Left ventricle myocardium inferior (tissue), 1 donor: ENCODE measurements at regions not wholly inside any gene's neighbourhood (a gene's known extent, or its start where the extent isn't known, plus 50 kb on each side); places are given as distances from the start of the nearest gene placed in this dataset.
A peak's percentile ranks its signal among the peaks of the same experiment; 100 is the strongest.

Source experiments
- DNase-seq: peaks from one replicate; pipeline ENCODE4 v3.0.0-alpha.2; 2020
- H3K27ac ChIP-seq: fragments of 200-600 bp; replicated peaks from 2 replicates; pipeline ENCODE4 v1.8.0; 2021
- H3K27me3 ChIP-seq: fragments of 200-600 bp; 2 replicates; pipeline ENCODE4 v1.8.0; 2021; ENCODE audit warnings: low read depth
- H3K36me3 ChIP-seq: fragments of 200-600 bp; 2 replicates; pipeline ENCODE4 v1.8.0; 2021
- H3K4me1 ChIP-seq: fragments of 200-600 bp; 2 replicates; pipeline ENCODE4 v1.8.0; 2021
- H3K4me3 ChIP-seq: fragments of 200-600 bp; 2 replicates; pipeline ENCODE4 v1.8.0; 2021; ENCODE audit warnings: mild to moderate bottlenecking, moderate library complexity
- H3K9me3 ChIP-seq: fragments of 200-600 bp; replicated peaks from 2 replicates; pipeline ENCODE4 v1.8.0; 2021
- intact Hi-C: fragments of 100-400 bp; cut with micrococcal nuclease; formaldehyde crosslinking; loops from one replicate; pipeline ENCODE4 v1.11.0; 2022
- TF ChIP-seq, protein P1 (sequence below): fragments of 200-600 bp; IDR thresholded peaks from 2 replicates; pipeline ENCODE4 v1.8.0; 2021; ENCODE audit warnings: antibody characterized with exemption, mild to moderate bottlenecking, borderline replicate concordance
- donor health status: DM: no; HTN: yes; CAD: no; lungs with severe emphysema.

- TF ChIP-seq, protein P1, sequence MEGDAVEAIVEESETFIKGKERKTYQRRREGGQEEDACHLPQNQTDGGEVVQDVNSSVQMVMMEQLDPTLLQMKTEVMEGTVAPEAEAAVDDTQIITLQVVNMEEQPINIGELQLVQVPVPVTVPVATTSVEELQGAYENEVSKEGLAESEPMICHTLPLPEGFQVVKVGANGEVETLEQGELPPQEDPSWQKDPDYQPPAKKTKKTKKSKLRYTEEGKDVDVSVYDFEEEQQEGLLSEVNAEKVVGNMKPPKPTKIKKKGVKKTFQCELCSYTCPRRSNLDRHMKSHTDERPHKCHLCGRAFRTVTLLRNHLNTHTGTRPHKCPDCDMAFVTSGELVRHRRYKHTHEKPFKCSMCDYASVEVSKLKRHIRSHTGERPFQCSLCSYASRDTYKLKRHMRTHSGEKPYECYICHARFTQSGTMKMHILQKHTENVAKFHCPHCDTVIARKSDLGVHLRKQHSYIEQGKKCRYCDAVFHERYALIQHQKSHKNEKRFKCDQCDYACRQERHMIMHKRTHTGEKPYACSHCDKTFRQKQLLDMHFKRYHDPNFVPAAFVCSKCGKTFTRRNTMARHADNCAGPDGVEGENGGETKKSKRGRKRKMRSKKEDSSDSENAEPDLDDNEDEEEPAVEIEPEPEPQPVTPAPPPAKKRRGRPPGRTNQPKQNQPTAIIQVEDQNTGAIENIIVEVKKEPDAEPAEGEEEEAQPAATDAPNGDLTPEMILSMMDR: peak; percentile 54
- Histone ChIP-seq H3K27ac (no peak overlapping the region), H3K36me3 (no peaks in the 10 kb centered on the region), H3K4me3 (no peak overlapping the region), H3K4me1 (no peaks in the 10 kb centered on the region), H3K27me3 (no peaks in the 10 kb centered on the region), H3K9me3 (no peaks in the 10 kb centered on the region)
- intact Hi-C loops: no loop called here
- DNase-seq: no peak
Measured at GRCh38 chr3:102529452-102529851, 94.6 kb downstream of the ZPLD1 start.

DNA sequence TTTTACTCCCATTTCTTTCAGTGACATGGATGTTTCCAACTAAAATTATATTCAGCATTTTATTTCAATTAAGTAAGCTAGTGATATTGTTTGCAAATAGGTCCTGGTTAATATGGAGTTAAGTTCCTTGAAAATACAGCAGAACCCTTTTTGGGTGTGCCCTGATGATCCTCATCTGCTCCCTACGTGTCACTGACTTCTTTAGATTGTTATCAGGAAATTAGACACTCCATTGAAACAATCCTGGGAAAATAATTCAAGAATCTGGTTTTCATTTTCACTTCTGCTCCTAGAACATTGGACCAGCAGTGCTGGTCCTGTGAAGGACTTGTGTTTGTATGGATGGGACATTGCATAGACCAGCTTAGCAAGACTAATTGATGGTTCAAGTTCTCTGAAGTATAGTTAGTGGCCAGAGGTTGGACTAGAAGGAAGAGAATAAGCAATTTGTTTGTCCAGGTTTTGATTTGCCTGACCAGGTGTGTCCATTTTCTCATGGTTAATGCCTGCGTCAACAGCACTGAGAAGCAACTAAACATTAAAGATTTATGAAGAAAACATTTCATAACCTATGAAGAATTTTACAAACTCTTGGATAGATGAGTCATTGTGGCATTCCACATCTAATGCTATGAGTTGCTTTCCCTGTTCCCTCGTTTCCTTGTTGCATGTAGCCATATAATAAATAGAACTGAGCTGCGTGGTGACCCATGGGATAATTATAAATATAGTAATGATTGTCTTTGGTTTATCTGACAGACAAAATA lies 95.8 kb downstream of the ZPLD1 start:
- TF ChIP-seq, protein P1: no peak
- intact Hi-C loops: no loop called here
- H3K36me3 ChIP-seq: no peaks in the 10 kb centered on the region
- H3K27ac ChIP-seq: no peak overlapping the region
- H3K4me3 ChIP-seq: no peak overlapping the region
- H3K4me1 ChIP-seq: no peaks in the 10 kb centered on the region
- no peaks in the 10 kb centered on the region for H3K27me3 ChIP-seq
- DNase-seq: no peak
- H3K9me3 ChIP-seq: no peaks in the 10 kb centered on the region

DNA sequence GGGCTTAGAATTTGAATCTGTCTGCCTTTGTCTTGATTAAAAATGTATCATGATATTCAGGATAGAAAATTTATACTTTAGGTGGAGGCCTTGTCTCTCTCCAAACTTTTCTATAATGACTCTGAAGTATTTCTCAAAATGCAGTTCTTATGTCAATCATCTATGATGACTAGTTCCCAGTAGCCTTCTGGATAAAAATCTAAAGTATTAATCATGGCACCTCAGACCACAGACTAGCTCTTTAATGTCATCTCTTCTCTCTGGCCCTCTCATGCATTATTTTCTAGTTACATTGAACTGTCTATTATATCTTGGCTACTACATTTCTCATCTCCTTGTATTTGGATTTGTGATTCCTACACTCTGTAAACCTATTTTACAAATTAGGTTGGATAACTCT lies 96.9 kb downstream of the ZPLD1 start:
- no peaks in the 10 kb centered on the region for H3K4me1 ChIP-seq
- H3K4me3 ChIP-seq: no peak overlapping the region
- intact Hi-C loops: no loop called here

DNA sequence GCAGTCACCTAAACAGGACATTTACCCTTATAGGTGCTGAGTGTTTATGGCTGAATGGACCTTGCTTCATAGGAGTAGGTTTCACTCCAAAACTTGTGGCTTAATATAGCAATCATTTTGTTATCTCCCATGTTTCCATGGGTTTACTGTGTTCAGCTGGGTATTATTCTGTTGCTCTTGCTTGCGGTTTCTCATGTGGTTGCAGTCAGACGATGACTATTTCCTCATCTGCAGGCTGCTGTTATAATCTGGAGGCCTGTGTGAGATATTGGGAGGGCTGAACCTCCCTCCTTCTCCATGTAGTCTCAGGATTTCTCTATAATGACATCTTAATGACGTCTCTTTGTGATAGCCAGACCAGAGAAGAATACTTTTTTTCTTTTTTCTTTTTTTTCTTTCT lies 98.1 kb downstream of the ZPLD1 start:
- intact Hi-C loops: no loop called here
- H3K36me3 ChIP-seq: no peaks in the 10 kb centered on the region
- no peaks in the 10 kb centered on the region for H3K4me1 ChIP-seq
- H3K9me3 ChIP-seq: no peaks in the 10 kb centered on the region
- no peak overlapping the region for H3K4me3 ChIP-seq
- no peak for DNase-seq
- H3K27me3 ChIP-seq: peaks cover 3% of the 10 kb centered on the region
- TF ChIP-seq, protein P1: no peak
- no peak overlapping the region for H3K27ac ChIP-seq

More for the DNA sequence above, 96.9 kb downstream of the ZPLD1 start:
- H3K36me3 ChIP-seq: no peaks in the 10 kb centered on the region
- H3K27ac ChIP-seq: no peak overlapping the region
- TF ChIP-seq, protein P1: no peak
- H3K9me3 ChIP-seq: no peaks in the 10 kb centered on the region
- H3K27me3 ChIP-seq: no peaks in the 10 kb centered on the region
- DNase-seq: no peak

DNA sequence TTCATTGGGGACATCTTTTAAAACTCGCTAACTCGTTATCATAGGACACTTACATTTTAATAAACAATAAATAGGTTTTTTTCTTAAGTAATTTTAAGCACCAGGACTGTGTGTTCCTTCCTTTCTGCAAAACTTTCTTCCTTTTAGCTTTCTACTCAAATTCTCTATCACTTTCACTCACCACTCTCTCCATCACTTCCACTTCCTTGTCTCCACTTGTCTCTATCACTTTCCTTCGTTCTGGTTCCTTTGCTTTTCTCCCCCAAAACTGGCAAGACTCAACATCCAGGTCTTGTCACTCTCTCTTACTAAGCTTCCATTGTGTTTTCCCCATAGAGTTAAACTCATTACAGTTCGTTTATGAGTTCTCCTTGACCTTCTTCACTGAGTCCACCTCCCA lies 99.0 kb downstream of the ZPLD1 start:
- TF ChIP-seq, protein P1: no peak
- no peak overlapping the region for H3K4me3 ChIP-seq
- H3K9me3 ChIP-seq: no peaks in the 10 kb centered on the region
- peaks cover 11% of the 10 kb centered on the region for H3K27me3 ChIP-seq
- H3K27ac ChIP-seq: no peak overlapping the region
- H3K4me1 ChIP-seq: no peaks in the 10 kb centered on the region
- H3K36me3 ChIP-seq: no peaks in the 10 kb centered on the region
- no peak for DNase-seq
- intact Hi-C loops: no loop called here
